Activated naive CD8-positive, alpha-beta T cell treated with anti-CD3 and anti-CD28 coated beads, Interleukin-2, amount 50 U/mL, for 24 hours (primary cell): ENCODE measurements at regions not wholly inside any gene's neighbourhood (a gene's known extent, or its start where the extent isn't known, plus 50 kb on each side); places are given as distances from the start of the nearest gene placed in this dataset.

Experiments
- ATAC-seq: fragments of 150-1000 bp; cut with Tn5 transposase; one replicate; pipeline ENCODE4 v1.10.0; 2021
- DNase-seq: peaks from one replicate; pipeline ENCODE4 v3.0.0; 2021
- H3K27ac Mint-ChIP-seq: one replicate; pipeline ENCODE4 v1.8.0; 2021; ENCODE audit warnings: mild to moderate bottlenecking, mixed read lengths
- H3K27me3 Mint-ChIP-seq: one replicate; pipeline ENCODE4 v1.8.0; 2021; ENCODE audit warnings: mixed read lengths
- H3K36me3 Mint-ChIP-seq: one replicate; pipeline ENCODE4 v1.8.0; 2021; ENCODE audit warnings: low read depth, mixed read lengths
- H3K4me1 Mint-ChIP-seq: one replicate; pipeline ENCODE4 v1.8.0; 2021; ENCODE audit warnings: mixed read lengths
- H3K4me3 Mint-ChIP-seq: one replicate; pipeline ENCODE4 v1.8.0; 2021; ENCODE audit warnings: mild to moderate bottlenecking, moderate library complexity, mixed read lengths
- H3K9me3 Mint-ChIP-seq: one replicate; pipeline ENCODE4 v1.8.0; 2021; ENCODE audit warnings: mixed read lengths

DNA sequence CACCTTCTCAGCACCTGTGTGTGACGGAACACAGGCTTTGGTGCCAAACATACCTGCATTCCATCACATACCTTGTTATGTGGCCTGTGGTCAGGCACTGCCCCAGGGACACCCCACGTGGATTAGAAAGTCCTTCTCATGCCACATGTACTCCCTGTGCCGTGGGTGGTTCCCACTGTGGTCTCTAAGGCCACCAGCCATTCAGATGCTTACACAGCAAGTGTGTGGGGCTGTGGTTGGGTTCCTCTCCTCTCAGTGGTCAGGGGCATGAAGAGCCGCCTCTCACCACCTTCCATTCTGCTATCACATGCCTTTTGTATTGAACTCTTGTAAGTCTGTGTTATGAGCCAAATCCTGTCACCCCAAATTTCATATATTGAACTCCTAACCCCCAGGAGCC lies 85.1 kb upstream of the IGFBP3 start:
- Mint-ChIP-seq H3K4me3 (no peak overlapping the region), H3K27me3 (no peaks in the 10 kb centered on the region), H3K27ac (no peak overlapping the region), H3K4me1 (no peaks in the 10 kb centered on the region), H3K9me3 (peaks cover 13% of the 10 kb centered on the region), H3K36me3 (no peaks in the 10 kb centered on the region)
- no peak for ATAC-seq
- no peak for DNase-seq

DNA sequence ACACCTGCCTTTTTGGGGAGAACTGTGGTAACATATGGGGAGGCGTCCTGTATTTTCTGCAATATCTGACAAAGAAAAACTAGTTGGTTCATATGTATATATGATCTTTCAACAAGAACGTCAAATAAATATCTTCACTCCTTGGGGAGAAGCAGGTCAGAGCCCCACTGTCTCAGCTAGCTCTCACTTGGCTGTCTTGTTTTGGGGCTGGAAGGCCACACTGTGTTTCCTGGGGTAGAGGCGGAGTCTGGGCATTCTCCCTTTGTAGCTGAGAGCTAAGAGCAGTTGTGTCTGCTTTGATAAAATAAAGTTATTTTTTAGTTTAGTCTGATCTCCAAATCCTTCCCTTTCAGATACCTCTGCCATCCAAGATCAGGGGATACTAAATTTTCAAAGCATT lies 83.9 kb upstream of the IGFBP3 start:
- Mint-ChIP-seq H3K9me3 (peaks cover 13% of the 10 kb centered on the region), H3K4me1 (no peaks in the 10 kb centered on the region), H3K27ac (no peak overlapping the region), H3K36me3 (no peaks in the 10 kb centered on the region), H3K4me3 (no peak overlapping the region), H3K27me3 (no peaks in the 10 kb centered on the region)
- DNase-seq (no peak), ATAC-seq (no peak)

GRCh38 chr7:46003896-46004875 lies 83.1 kb upstream of the IGFBP3 start:
- no peak overlapping the region for H3K4me3 Mint-ChIP-seq
- peaks cover 13% of the 10 kb centered on the region for H3K9me3 Mint-ChIP-seq
- H3K36me3 Mint-ChIP-seq, result no peaks in the 10 kb centered on the region
- H3K27me3 Mint-ChIP-seq, result no peaks in the 10 kb centered on the region
- ATAC-seq (no peak), DNase-seq (no peak)
- H3K27ac Mint-ChIP-seq, result no peak overlapping the region
- H3K4me1 Mint-ChIP-seq, result no peaks in the 10 kb centered on the region

DNA sequence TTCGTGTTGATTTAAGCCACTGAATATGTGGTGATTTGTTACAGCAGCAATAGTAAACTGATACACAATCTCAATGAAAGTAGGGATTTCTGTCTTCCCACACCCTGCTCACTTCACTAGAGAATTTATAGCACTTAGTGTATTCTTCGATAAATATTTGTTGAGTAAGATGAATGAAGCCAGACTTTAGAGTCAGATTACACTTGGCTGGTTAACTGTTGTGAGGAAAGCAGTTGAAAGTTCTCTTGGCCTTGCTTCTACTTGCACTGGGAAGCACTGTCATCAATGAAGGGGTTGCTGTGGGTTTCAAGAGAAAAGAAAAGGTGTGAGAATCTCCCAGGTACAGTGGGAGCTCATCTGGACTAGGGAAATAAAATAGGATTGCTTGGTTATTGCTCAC lies 82.1 kb upstream of the IGFBP3 start:
- H3K36me3 Mint-ChIP-seq, result no peaks in the 10 kb centered on the region
- no peaks in the 10 kb centered on the region for H3K27me3 Mint-ChIP-seq
- peaks cover 14% of the 10 kb centered on the region for H3K9me3 Mint-ChIP-seq
- ATAC-seq (no peak), DNase-seq (no peak)
- H3K4me3 Mint-ChIP-seq, result no peak overlapping the region
- H3K4me1 Mint-ChIP-seq, result no peaks in the 10 kb centered on the region
- H3K27ac Mint-ChIP-seq, result no peak overlapping the region

DNA sequence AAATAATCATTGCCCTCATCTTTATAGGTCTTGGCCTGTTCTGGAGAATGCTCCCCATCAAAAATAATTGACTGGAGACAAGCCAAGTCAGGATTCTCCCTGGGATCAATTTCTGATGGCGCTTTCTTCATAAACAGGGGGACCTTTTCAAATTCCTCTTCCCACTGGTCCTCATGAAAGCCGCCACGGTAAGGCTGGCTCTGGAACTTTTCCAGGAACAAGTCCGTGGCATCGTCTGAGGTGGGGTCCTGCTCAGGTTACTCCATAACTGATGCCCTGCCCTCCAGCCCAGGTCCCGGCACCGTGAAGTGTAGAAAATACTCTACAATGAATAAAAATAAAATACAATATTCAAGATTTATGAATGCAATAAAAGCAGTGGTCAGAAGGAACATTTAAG lies 79.4 kb upstream of the IGFBP3 start:
- Mint-ChIP-seq H3K9me3 (peaks cover 36% of the 10 kb centered on the region), H3K27me3 (no peaks in the 10 kb centered on the region), H3K4me1 (no peaks in the 10 kb centered on the region), H3K36me3 (peaks cover 8% of the 10 kb centered on the region), H3K27ac (no peak overlapping the region), H3K4me3 (no peak overlapping the region)
- ATAC-seq (no peak), DNase-seq (no peak)

GRCh38 chr7:45999541-45999940 lies 78.5 kb upstream of the IGFBP3 start:
- Mint-ChIP-seq H3K36me3 (peaks cover 8% of the 10 kb centered on the region), H3K4me1 (no peaks in the 10 kb centered on the region), H3K4me3 (no peak overlapping the region), H3K27me3 (no peaks in the 10 kb centered on the region), H3K27ac (no peak overlapping the region), H3K9me3 (peaks cover 39% of the 10 kb centered on the region)
- no peak for ATAC-seq
- DNase-seq, result no peak

DNA sequence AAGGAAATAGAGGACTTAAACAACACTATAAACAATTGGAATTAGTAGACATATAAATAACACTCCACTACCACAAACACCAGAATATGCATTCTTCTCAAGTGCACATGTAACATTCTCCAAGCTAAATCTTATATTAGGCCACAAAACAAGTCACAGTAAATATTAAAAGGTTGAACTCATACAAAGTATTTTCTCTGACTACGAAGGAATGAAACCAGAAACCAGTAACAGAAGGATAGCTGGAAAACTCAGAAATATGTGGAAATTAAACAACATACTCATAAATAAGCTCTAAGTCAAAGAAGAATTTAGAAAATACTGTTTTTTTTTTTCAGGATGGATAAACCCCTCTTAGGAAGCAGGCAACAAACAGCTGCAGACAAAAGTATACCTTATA lies 77.4 kb upstream of the IGFBP3 start:
- no peak for DNase-seq
- H3K36me3 Mint-ChIP-seq, result peaks cover 16% of the 10 kb centered on the region
- no peak for ATAC-seq
- H3K27ac Mint-ChIP-seq, result no peak overlapping the region
- no peaks in the 10 kb centered on the region for H3K27me3 Mint-ChIP-seq
- H3K9me3 Mint-ChIP-seq, result peaks cover 47% of the 10 kb centered on the region
- H3K4me3 Mint-ChIP-seq, result no peak overlapping the region
- H3K4me1 Mint-ChIP-seq, result no peaks in the 10 kb centered on the region

DNA sequence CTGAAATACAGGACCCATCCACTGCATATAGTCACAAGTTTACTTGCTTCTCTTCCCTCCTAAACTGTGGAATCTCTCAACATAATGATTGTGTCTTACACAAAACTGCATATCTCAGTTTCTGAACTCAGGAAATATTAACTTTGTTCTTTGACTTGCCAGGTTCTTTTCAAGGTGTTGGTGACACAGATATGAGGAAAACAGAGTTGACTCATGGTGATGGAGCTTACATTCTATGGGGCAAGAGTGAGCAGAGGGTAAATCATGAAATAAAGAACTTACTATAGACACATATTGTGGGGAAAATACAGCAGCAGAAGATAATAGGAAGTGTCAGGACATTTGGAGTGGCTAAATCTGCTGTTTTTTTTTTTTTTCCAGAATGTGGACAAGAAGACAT lies 72.5 kb upstream of the IGFBP3 start:
- no peaks in the 10 kb centered on the region for H3K27me3 Mint-ChIP-seq
- peaks cover 35% of the 10 kb centered on the region for H3K9me3 Mint-ChIP-seq
- H3K27ac Mint-ChIP-seq, result no peak overlapping the region
- no peak for ATAC-seq
- no peaks in the 10 kb centered on the region for H3K4me1 Mint-ChIP-seq
- H3K36me3 Mint-ChIP-seq, result peaks cover 25% of the 10 kb centered on the region
- H3K4me3 Mint-ChIP-seq, result no peak overlapping the region
- no peak for DNase-seq

DNA sequence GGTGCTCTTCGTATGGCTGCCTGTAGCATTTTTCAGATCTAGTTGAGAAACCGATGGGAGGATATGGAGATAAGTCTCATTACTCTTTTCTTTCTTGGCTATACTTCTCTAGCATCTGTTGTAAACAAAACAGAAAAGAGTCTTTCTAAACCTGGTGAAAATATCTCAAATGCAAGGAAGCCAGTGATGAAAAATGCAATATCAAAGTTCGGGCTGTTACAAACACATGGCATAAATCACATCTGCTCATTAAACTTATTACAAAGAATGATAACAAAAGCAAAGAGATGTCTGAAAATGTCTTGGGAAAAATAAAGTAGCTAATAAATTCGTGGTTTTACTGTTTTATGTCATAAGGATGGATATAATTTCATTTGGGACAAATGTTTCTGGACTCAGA lies 71.8 kb upstream of the IGFBP3 start:
- ATAC-seq (no peak), DNase-seq (no peak)
- Mint-ChIP-seq H3K9me3 (peaks cover 30% of the 10 kb centered on the region), H3K27ac (no peak overlapping the region), H3K4me1 (no peaks in the 10 kb centered on the region), H3K4me3 (no peak overlapping the region), H3K27me3 (no peaks in the 10 kb centered on the region), H3K36me3 (peaks cover 25% of the 10 kb centered on the region)

DNA sequence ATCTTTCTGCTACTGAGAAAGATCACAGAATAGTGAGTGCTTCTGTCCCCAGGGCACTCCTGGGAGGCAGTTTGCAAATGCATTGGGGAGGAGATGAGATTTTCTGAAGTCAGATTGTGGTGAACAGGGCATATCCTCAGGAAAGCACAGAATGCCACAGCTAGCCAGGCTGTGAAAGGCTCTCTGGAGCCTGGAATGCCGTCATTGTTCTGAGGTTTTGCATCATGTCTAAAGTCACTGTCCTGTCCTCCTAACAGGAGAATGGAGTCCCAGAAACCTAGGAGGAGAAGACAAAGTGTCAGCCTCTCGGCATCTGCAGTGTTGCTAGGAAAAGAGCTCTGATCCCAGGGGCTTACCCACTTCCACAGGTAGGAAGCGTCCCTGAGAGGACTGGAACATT lies 69.2 kb upstream of the IGFBP3 start:
- H3K9me3 Mint-ChIP-seq, result peaks cover 9% of the 10 kb centered on the region
- no peak overlapping the region for H3K4me3 Mint-ChIP-seq
- no peaks in the 10 kb centered on the region for H3K4me1 Mint-ChIP-seq
- ATAC-seq (no peak), DNase-seq (no peak)
- H3K36me3 Mint-ChIP-seq, result peaks cover 18% of the 10 kb centered on the region
- H3K27me3 Mint-ChIP-seq, result no peaks in the 10 kb centered on the region
- H3K27ac Mint-ChIP-seq, result no peak overlapping the region

- Mint-ChIP-seq H3K9me3 (peaks cover 1% of the 10 kb centered on the region), H3K4me1 (no peaks in the 10 kb centered on the region), H3K4me3 (no peak overlapping the region), H3K36me3 (peaks cover 10% of the 10 kb centered on the region), H3K27me3 (no peaks in the 10 kb centered on the region), H3K27ac (no peak overlapping the region)
- ATAC-seq (no peak), DNase-seq (no peak)
Measured at GRCh38 chr7:45988405-45989057, 67.5 kb upstream of the IGFBP3 start.

- no peak overlapping the region for H3K27ac Mint-ChIP-seq
- no peaks in the 10 kb centered on the region for H3K9me3 Mint-ChIP-seq
- DNase-seq, result no peak
- H3K4me1 Mint-ChIP-seq, result no peaks in the 10 kb centered on the region
- ATAC-seq, result no peak
- no peak overlapping the region for H3K4me3 Mint-ChIP-seq
- peaks cover 8% of the 10 kb centered on the region for H3K36me3 Mint-ChIP-seq
- H3K27me3 Mint-ChIP-seq, result no peaks in the 10 kb centered on the region
Measured at GRCh38 chr7:45987521-45988290, 66.6 kb upstream of the IGFBP3 start.

DNA sequence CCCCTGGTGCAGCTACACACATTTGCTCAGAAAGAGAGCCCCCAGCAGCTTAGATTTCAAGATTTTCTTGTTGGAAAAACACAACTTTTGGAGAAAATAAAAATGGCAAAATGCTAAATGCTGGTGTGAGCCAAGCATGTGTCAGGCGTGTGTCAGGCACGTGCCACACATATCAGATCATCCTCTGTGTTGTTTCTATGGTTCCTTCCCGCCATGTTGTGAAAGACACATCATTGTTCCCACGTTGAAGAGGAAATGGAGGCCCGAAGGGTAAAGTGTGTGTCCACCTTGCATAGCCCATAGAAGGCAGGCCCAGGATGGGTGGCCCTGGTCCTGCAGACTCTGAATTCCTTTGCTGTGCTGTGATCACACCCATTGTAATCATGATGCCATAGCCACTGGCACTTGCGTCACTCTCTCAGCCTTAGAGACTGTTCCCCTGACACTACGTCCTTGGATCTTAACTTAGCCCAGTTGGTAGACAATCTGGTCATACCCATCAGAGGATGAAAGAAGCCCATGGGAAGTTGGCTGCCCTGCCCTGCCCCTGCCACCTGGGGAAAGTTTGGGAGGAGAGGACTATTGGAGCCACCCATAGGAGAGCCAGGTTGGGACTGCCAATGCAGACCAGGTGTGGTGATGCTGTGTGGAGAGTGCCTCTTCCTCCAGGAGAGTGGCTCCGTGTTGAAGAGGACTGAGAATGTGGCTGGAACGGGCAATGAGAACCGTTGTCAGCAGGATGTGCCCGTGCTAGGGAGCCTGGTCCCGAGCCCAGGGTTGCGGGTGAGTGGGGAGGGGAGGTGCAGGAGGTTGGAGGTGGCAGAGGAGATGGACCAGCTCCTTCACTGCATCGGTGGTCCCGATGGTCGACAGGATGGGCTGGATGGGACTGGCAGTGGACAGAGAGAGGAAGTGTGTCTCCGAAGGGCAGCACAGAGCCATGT lies 65.6 kb upstream of the IGFBP3 start:
- Mint-ChIP-seq H3K4me1 (no peaks in the 10 kb centered on the region), H3K27ac (no peak overlapping the region), H3K27me3 (no peaks in the 10 kb centered on the region), H3K4me3 (no peak overlapping the region), H3K9me3 (peaks cover 4% of the 10 kb centered on the region), H3K36me3 (peaks cover 2% of the 10 kb centered on the region)
- ATAC-seq (no peak), DNase-seq (no peak)

- Mint-ChIP-seq H3K27me3 (no peaks in the 10 kb centered on the region), H3K4me1 (no peaks in the 10 kb centered on the region), H3K9me3 (peaks cover 4% of the 10 kb centered on the region), H3K36me3 (no peaks in the 10 kb centered on the region), H3K27ac (no peak overlapping the region), H3K4me3 (no peak overlapping the region)
- DNase-seq (no peak), ATAC-seq (no peak)
Measured at GRCh38 chr7:45985902-45986301, 64.8 kb upstream of the IGFBP3 start.
